ENCODE measurements at regions not wholly inside any gene's neighbourhood (a gene's known extent, or its start where the extent isn't known, plus 50 kb on each side); places are given as distances from the start of the nearest gene placed in this dataset.
A peak's percentile ranks its signal among the peaks of the same experiment; 100 is the strongest.

DNA sequence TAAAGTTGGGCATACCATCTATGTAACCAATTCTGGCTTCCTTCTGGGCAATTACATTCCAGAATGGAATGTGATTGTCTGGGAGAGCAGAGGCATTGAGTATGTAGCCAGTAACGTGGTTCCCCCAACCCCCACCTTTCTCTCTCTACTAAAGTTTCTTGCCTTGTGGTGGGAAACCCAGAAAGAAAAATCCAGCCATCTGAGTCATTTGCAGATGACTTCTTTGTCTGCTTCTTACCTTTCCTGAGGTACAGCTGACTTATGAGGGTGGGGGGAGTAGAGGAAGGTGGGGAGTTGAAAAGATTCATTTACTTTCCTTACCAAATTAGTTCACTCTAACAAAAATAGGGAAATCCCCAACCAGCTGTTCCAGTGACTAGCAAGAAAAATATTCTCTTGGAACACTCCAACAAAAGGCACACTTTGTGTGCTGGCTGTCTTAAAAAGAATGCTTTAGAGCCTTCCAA lies 112.1 kb upstream of the FRMD6 start:
- Histone ChIP-seq H3K4me2 (ENCODE audit: low read length) (peak overlapping the region; percentile 19), H3K4me1 (ENCODE audit: control insufficient read depth in 1 of 2, insufficient read depth in 2 of 2, low read length in 2 of 2) (peaks cover 5 to 11% of the 10 kb centered on the region in 2 experiments), H3K4ac (ENCODE audit: low read depth, low read length) (no peak overlapping the region), H3K4me3 (ENCODE audit: low read depth, low read length) (no peak overlapping the region), H3K9ac (ENCODE audit: low read length) (no peak overlapping the region), H2BK120ac (ENCODE audit: insufficient read depth, low read length, poor library complexity) (peak overlapping the region; percentile 100), H3K27me3 (ENCODE audit: insufficient read depth, low read length) (no peaks in the 10 kb centered on the region), H3K79me2 (ENCODE audit: control insufficient read depth, insufficient read depth, low read length, poor library complexity) (peaks cover 4% of the 10 kb centered on the region), H4K91ac (ENCODE audit: low read depth, low read length) (no peak overlapping the region), H2AK5ac (ENCODE audit: low read length) (no peak overlapping the region), H4K12ac (ENCODE audit: low read depth, low read length) (no peak overlapping the region), H2AFZ (ENCODE audit: insufficient read depth, low read length, poor library complexity) (no peak overlapping the region), H4K8ac (ENCODE audit: low read depth, low read length) (no peak overlapping the region), H3K36me3 (ENCODE audit: control insufficient read depth in 1 of 2, insufficient read depth in 2 of 2, low read length in 2 of 2) (no peaks in the 10 kb centered on the region), H2BK5ac (ENCODE audit: low read depth, low read length, poor library complexity) (peak overlapping the region; percentile 100), H3K18ac (ENCODE audit: low read length) (no peak overlapping the region), H3K27ac (ENCODE audit: low read depth, low read length) (peak overlapping the region; percentile 98), H2BK12ac (ENCODE audit: low read length) (no peak overlapping the region), H3K14ac (ENCODE audit: low read length) (no peak overlapping the region), H3K9me3 (ENCODE audit: insufficient read depth, low read depth, low read length) (no peaks in the 10 kb centered on the region), H3K23ac (ENCODE audit: low read length) (no peak overlapping the region), H3K79me1 (ENCODE audit: low read length) (peaks cover 16% of the 10 kb centered on the region)
- peak; percentile 26 to 64 for DNase-seq
- WGBS (ENCODE audit: extremely low coverage, insufficient coverage, insufficient read length): no CpG with 5 or more reads among the region's 1 CpG

DNA sequence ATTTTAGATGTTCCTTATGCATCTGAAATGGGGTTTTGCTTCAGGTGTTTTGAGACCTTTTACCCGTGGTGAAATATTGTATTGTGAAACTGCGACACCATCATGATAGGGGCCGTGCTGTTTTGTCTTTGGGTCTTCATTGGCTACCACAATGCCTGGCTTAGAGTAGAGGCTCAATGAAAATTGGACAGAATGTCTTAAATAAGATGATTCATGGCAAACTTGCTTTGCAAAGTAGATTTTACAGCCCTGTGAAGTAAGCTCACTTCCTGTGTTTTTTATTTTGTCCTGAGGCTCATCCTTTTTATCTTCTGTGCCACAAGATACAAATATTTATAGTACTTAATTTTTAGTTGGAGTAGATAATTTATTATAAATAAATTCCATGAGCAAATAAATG lies 111.3 kb upstream of the FRMD6 start:
- WGBS (ENCODE audit: extremely low coverage, insufficient coverage, insufficient read length): no CpG with 5 or more reads among the region's 3 CpGs
- Histone ChIP-seq H3K4me1 (ENCODE audit: control insufficient read depth in 1 of 2, insufficient read depth in 2 of 2, low read length in 2 of 2) (peaks cover 5 to 11% of the 10 kb centered on the region in 2 experiments), H3K27ac (ENCODE audit: low read depth, low read length) (peak overlapping the region; percentile 98), H3K4me3 (ENCODE audit: low read depth, low read length) (no peak overlapping the region), H3K4ac (ENCODE audit: low read depth, low read length) (no peak overlapping the region), H2BK12ac (ENCODE audit: low read length) (no peak overlapping the region), H4K91ac (ENCODE audit: low read depth, low read length) (peak overlapping the region; percentile 100), H3K4me2 (ENCODE audit: low read length) (no peak overlapping the region), H3K9me3 (ENCODE audit: insufficient read depth, low read depth, low read length) (no peaks in the 10 kb centered on the region), H2BK5ac (ENCODE audit: low read depth, low read length, poor library complexity) (peak overlapping the region; percentile 100), H4K12ac (ENCODE audit: low read depth, low read length) (no peak overlapping the region), H3K79me1 (ENCODE audit: low read length) (peaks cover 18% of the 10 kb centered on the region), H3K79me2 (ENCODE audit: control insufficient read depth, insufficient read depth, low read length, poor library complexity) (peaks cover 4% of the 10 kb centered on the region), H2BK120ac (ENCODE audit: insufficient read depth, low read length, poor library complexity) (peak overlapping the region; percentile 100), H4K8ac (ENCODE audit: low read depth, low read length) (no peak overlapping the region), H3K18ac (ENCODE audit: low read length) (no peak overlapping the region), H2AFZ (ENCODE audit: insufficient read depth, low read length, poor library complexity) (no peak overlapping the region), H3K14ac (ENCODE audit: low read length) (no peak overlapping the region), H3K36me3 (ENCODE audit: control insufficient read depth in 1 of 2, insufficient read depth in 2 of 2, low read length in 2 of 2) (no peaks in the 10 kb centered on the region), H2AK5ac (ENCODE audit: low read length) (no peak overlapping the region), H3K27me3 (ENCODE audit: insufficient read depth, low read length) (no peaks in the 10 kb centered on the region), H3K9ac (ENCODE audit: low read length) (no peak overlapping the region), H3K23ac (ENCODE audit: low read length) (no peak overlapping the region)
- DNase-seq: peak; percentile 39 to 43

DNA sequence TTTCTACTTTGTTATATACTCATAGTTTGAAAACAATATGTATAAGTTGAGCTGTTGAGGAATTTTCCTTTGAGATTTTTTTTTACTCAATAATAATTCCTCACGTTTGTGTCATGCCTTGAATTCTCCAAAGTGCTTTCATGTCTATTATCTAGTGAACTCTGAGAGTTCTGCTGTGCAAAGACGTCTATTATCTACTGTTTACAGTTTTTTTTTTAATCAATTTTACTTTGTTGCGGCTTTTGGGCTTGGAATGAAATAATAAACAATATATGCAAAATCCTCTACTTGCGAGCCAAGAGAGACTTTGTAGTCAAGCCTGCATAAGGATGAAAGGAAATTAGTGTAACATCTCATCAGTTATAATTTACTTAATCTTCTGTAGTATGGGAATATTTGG lies 107.2 kb upstream of the FRMD6 start:
- no peak overlapping the region for H2AFZ ChIP-seq (ENCODE audit: insufficient read depth, low read length, poor library complexity)
- no peak overlapping the region for H2AK5ac ChIP-seq (ENCODE audit: low read length)
- WGBS (ENCODE audit: extremely low coverage, insufficient coverage, insufficient read length): no CpG with 5 or more reads among the region's 4 CpGs
- H3K36me3 ChIP-seq (ENCODE audit: control insufficient read depth in 1 of 2, insufficient read depth in 2 of 2, low read length in 2 of 2): no peaks in the 10 kb centered on the region
- H3K27me3 ChIP-seq (ENCODE audit: insufficient read depth, low read length): no peaks in the 10 kb centered on the region
- H3K9me3 ChIP-seq (ENCODE audit: insufficient read depth, low read depth, low read length): no peaks in the 10 kb centered on the region
- H3K18ac ChIP-seq (ENCODE audit: low read length): no peak overlapping the region
- H3K4me3 ChIP-seq (ENCODE audit: low read depth, low read length): no peak overlapping the region
- H4K8ac ChIP-seq (ENCODE audit: low read depth, low read length): no peak overlapping the region
- H3K79me2 ChIP-seq (ENCODE audit: control insufficient read depth, insufficient read depth, low read length, poor library complexity): peaks cover 3% of the 10 kb centered on the region
- H4K91ac ChIP-seq (ENCODE audit: low read depth, low read length): no peak overlapping the region
- H2BK120ac ChIP-seq (ENCODE audit: insufficient read depth, low read length, poor library complexity): no peak overlapping the region
- H3K27ac ChIP-seq (ENCODE audit: low read depth, low read length): no peak overlapping the region
- H3K4me2 ChIP-seq (ENCODE audit: low read length): no peak overlapping the region
- no peak overlapping the region for H3K9ac ChIP-seq (ENCODE audit: low read length)
- peaks cover 19% of the 10 kb centered on the region for H3K79me1 ChIP-seq (ENCODE audit: low read length)
- no peak overlapping the region for H2BK5ac ChIP-seq (ENCODE audit: low read depth, low read length, poor library complexity)
- H3K14ac ChIP-seq (ENCODE audit: low read length): no peak overlapping the region
- peaks cover 5 to 9% of the 10 kb centered on the region in 2 experiments for H3K4me1 ChIP-seq (ENCODE audit: control insufficient read depth in 1 of 2, insufficient read depth in 2 of 2, low read length in 2 of 2)
- no peak overlapping the region for H3K23ac ChIP-seq (ENCODE audit: low read length)
- H2BK12ac ChIP-seq (ENCODE audit: low read length): no peak overlapping the region
- peak in 1 of 2 donors; percentile 77 for DNase-seq
- no peak overlapping the region for H4K12ac ChIP-seq (ENCODE audit: low read depth, low read length)
- H3K4ac ChIP-seq (ENCODE audit: low read depth, low read length): no peak overlapping the region

DNA sequence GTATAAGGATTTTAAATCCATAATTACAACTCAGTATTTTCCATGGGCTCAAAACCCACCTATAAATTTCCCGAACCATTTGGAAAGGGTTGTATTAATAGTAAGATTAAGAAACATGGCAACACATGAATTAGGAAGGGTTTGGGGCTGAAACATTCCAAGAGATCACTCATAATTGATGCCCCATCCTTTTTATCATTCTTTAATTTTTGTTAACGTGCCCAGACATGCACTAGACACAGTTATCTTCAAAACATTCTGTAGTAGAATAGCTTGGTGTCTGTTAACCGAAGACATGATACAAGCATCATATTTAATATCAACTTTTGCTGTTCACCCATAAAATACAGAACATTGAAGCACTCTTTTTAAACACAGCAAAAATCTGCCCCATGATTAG lies 106.8 kb upstream of the FRMD6 start:
- Histone ChIP-seq H2BK120ac (ENCODE audit: insufficient read depth, low read length, poor library complexity) (no peak overlapping the region), H4K8ac (ENCODE audit: low read depth, low read length) (no peak overlapping the region), H3K4me3 (ENCODE audit: low read depth, low read length) (no peak overlapping the region), H3K23ac (ENCODE audit: low read length) (no peak overlapping the region), H3K9ac (ENCODE audit: low read length) (no peak overlapping the region), H2AFZ (ENCODE audit: insufficient read depth, low read length, poor library complexity) (no peak overlapping the region), H2AK5ac (ENCODE audit: low read length) (no peak overlapping the region), H3K4me1 (ENCODE audit: control insufficient read depth in 1 of 2, insufficient read depth in 2 of 2, low read length in 2 of 2) (peaks cover 5 to 7% of the 10 kb centered on the region in 2 experiments), H3K14ac (ENCODE audit: low read length) (no peak overlapping the region), H4K91ac (ENCODE audit: low read depth, low read length) (no peak overlapping the region), H4K12ac (ENCODE audit: low read depth, low read length) (no peak overlapping the region), H3K18ac (ENCODE audit: low read length) (no peak overlapping the region), H3K36me3 (ENCODE audit: control insufficient read depth in 1 of 2, insufficient read depth in 2 of 2, low read length in 2 of 2) (no peaks in the 10 kb centered on the region), H2BK12ac (ENCODE audit: low read length) (no peak overlapping the region), H3K79me1 (ENCODE audit: low read length) (peaks cover 16% of the 10 kb centered on the region), H3K79me2 (ENCODE audit: control insufficient read depth, insufficient read depth, low read length, poor library complexity) (peaks cover 3% of the 10 kb centered on the region), H3K27me3 (ENCODE audit: insufficient read depth, low read length) (no peaks in the 10 kb centered on the region), H3K9me3 (ENCODE audit: insufficient read depth, low read depth, low read length) (no peaks in the 10 kb centered on the region), H3K27ac (ENCODE audit: low read depth, low read length) (peak overlapping the region; percentile 61), H2BK5ac (ENCODE audit: low read depth, low read length, poor library complexity) (peak overlapping the region; percentile 39), H3K4ac (ENCODE audit: low read depth, low read length) (no peak overlapping the region), H3K4me2 (ENCODE audit: low read length) (no peak overlapping the region)
- DNase-seq: no peak
- no CpG with 5 or more reads among the region's 3 CpGs for WGBS (ENCODE audit: extremely low coverage, insufficient coverage, insufficient read length)

All from trophoblast cell (in vitro differentiated cells and primary cell).